Ramos (cell line): ENCODE measurements at regions not wholly inside any gene's neighbourhood (a gene's known extent, or its start where the extent isn't known, plus 50 kb on each side); places are given as distances from the start of the nearest gene placed in this dataset.

Experiments used
- in situ Hi-C: fragments of 300-500 bp; cut with MboI; formaldehyde crosslinking; loops from one replicate; pipeline ENCODE4 v1.14.3; 2022; ENCODE audit warnings: low sequenced_read_pairs; ENCODE audit not compliant: unreplicated experiment

GRCh38 chr5:107223066-107223465 lies 447.7 kb downstream of the EFNA5 start:
- in situ Hi-C loops = no loop called here

GRCh38 chr5:107219993-107220392 lies 450.7 kb downstream of the EFNA5 start:
- in situ Hi-C loops = no loop called here

GRCh38 chr5:107218457-107219193 lies 452.1 kb downstream of the EFNA5 start:
- in situ Hi-C loops = no loop called here

GRCh38 chr5:107217721-107218130 lies 453.0 kb downstream of the EFNA5 start:
- in situ Hi-C loops = no loop called here

- in situ Hi-C loops = no loop called here
Observed at GRCh38 chr5:107216587-107216986, 454.1 kb downstream of the EFNA5 start.

GRCh38 chr5:107215611-107216010 lies 455.1 kb downstream of the EFNA5 start:
- in situ Hi-C loops = no loop called here

- in situ Hi-C loops = no loop called here
Observed at GRCh38 chr5:107213025-107213424, 457.7 kb downstream of the EFNA5 start.

- in situ Hi-C loops = no loop called here
Observed at GRCh38 chr5:107211630-107212029, 459.1 kb downstream of the EFNA5 start.

GRCh38 chr5:107208867-107209266 lies 461.9 kb downstream of the EFNA5 start:
- in situ Hi-C loops = no loop called here

GRCh38 chr5:107204413-107204812 lies 466.3 kb downstream of the EFNA5 start:
- in situ Hi-C loops = no loop called here

GRCh38 chr5:107203243-107203642 lies 467.5 kb downstream of the EFNA5 start:
- in situ Hi-C loops = no loop called here

GRCh38 chr5:107199756-107200155 lies 471.0 kb downstream of the EFNA5 start:
- in situ Hi-C loops = no loop called here

GRCh38 chr5:107196500-107197059 lies 474.2 kb downstream of the EFNA5 start:
- in situ Hi-C loops = no loop called here

- in situ Hi-C loops = no loop called here
Observed at GRCh38 chr5:107195890-107196395, 474.8 kb downstream of the EFNA5 start.

GRCh38 chr5:107184871-107185270 lies 485.9 kb downstream of the EFNA5 start:
- in situ Hi-C loops = no loop called here

- in situ Hi-C loops = no loop called here
Observed at GRCh38 chr5:107184066-107184465, 486.7 kb downstream of the EFNA5 start.

- in situ Hi-C loops = no loop called here
Observed at GRCh38 chr5:107170620-107171019, 500.1 kb downstream of the EFNA5 start.

GRCh38 chr5:107169867-107170266 lies 500.9 kb downstream of the EFNA5 start:
- in situ Hi-C loops = no loop called here

- in situ Hi-C loops = no loop called here
Observed at GRCh38 chr5:107168848-107169752, 501.6 kb downstream of the EFNA5 start.

- in situ Hi-C loops = no loop called here
Observed at GRCh38 chr5:107168086-107168485, 502.7 kb downstream of the EFNA5 start.

GRCh38 chr5:107165296-107165695 lies 505.4 kb downstream of the EFNA5 start:
- in situ Hi-C loops = no loop called here
